ENCODE measurements at regions not wholly inside any gene's neighbourhood (a gene's known extent, or its start where the extent isn't known, plus 50 kb on each side); places are given as distances from the start of the nearest gene placed in this dataset.

- Histone ChIP-seq H3K36me3 (ENCODE audit: insufficient read depth, low read length) (no peaks in the 10 kb centered on the region), H3K4me2 (ENCODE audit: low read length) (no peak overlapping the region), H3K79me2 (ENCODE audit: insufficient read depth, low read length) (no peaks in the 10 kb centered on the region), H3K27ac (ENCODE audit: low read depth, low read length) (no peak overlapping the region), H4K20me1 (ENCODE audit: insufficient read depth, low read length) (no peaks in the 10 kb centered on the region), H3K4me1 (ENCODE audit: insufficient read depth, low read length) (no peaks in the 10 kb centered on the region), H3K27me3 (ENCODE audit: insufficient read depth, low read length) (no peaks in the 10 kb centered on the region), H3K4me3 (ENCODE audit: insufficient read depth, low read depth, low read length) (no peak overlapping the region), H3K9me3 (ENCODE audit: insufficient read depth, low read depth, low read length) (no peaks in the 10 kb centered on the region), H3K9ac (ENCODE audit: low read length) (no peak overlapping the region), H2AFZ (ENCODE audit: low read depth, low read length) (no peak overlapping the region)
- TF ChIP-seq EZH2 (IDR thresholded peaks at IDR 0.05; ENCODE audit: insufficient read depth, low read length) (no peak), CTCF (IDR thresholded peaks at IDR 0.05; ENCODE audit: insufficient read depth, low read depth, low read length) (no peak)
- DNase-seq (ENCODE audit: low read depth) = no peak
- H3K4me3 Mint-ChIP-seq (ENCODE audit: unreplicated experiment) = no peak overlapping the region
- H3K27me3 Mint-ChIP-seq (ENCODE audit: low read depth, unreplicated experiment) = no peaks in the 10 kb centered on the region
- peaks cover 2% of the 10 kb centered on the region for H3K4me1 Mint-ChIP-seq (ENCODE audit: low read depth, unreplicated experiment)
- H3K27ac Mint-ChIP-seq (ENCODE audit: unreplicated experiment) = no peak overlapping the region
- no peak for FAIRE-seq
- H3K9me3 Mint-ChIP-seq (ENCODE audit: unreplicated experiment) = no peaks in the 10 kb centered on the region
- H3K36me3 Mint-ChIP-seq (ENCODE audit: low read depth, unreplicated experiment) = no peaks in the 10 kb centered on the region
Observed at GRCh38 chr13:65488606-65489005, 1741.5 kb downstream of the PCDH9 start.

- FAIRE-seq = no peak
- Histone ChIP-seq H3K4me3 (ENCODE audit: insufficient read depth, low read depth, low read length) (no peak overlapping the region), H3K4me1 (ENCODE audit: insufficient read depth, low read length) (no peaks in the 10 kb centered on the region), H2AFZ (ENCODE audit: low read depth, low read length) (no peak overlapping the region), H3K36me3 (ENCODE audit: insufficient read depth, low read length) (no peaks in the 10 kb centered on the region), H3K27me3 (ENCODE audit: insufficient read depth, low read length) (no peaks in the 10 kb centered on the region), H3K9me3 (ENCODE audit: insufficient read depth, low read depth, low read length) (no peaks in the 10 kb centered on the region), H4K20me1 (ENCODE audit: insufficient read depth, low read length) (no peaks in the 10 kb centered on the region), H3K4me2 (ENCODE audit: low read length) (no peak overlapping the region), H3K79me2 (ENCODE audit: insufficient read depth, low read length) (no peaks in the 10 kb centered on the region), H3K27ac (ENCODE audit: low read depth, low read length) (no peak overlapping the region), H3K9ac (ENCODE audit: low read length) (no peak overlapping the region)
- DNase-seq (ENCODE audit: low read depth) = no peak
- no peak overlapping the region for H3K4me3 Mint-ChIP-seq (ENCODE audit: unreplicated experiment)
- no peaks in the 10 kb centered on the region for H3K4me1 Mint-ChIP-seq (ENCODE audit: low read depth, unreplicated experiment)
- H3K27ac Mint-ChIP-seq (ENCODE audit: unreplicated experiment) = no peak overlapping the region
- no peak for TF ChIP-seq EZH2 (IDR thresholded peaks at IDR 0.05; ENCODE audit: insufficient read depth, low read length)
- TF ChIP-seq CTCF (IDR thresholded peaks at IDR 0.05; ENCODE audit: insufficient read depth, low read depth, low read length) = no peak
- no peaks in the 10 kb centered on the region for H3K27me3 Mint-ChIP-seq (ENCODE audit: low read depth, unreplicated experiment)
- no peaks in the 10 kb centered on the region for H3K9me3 Mint-ChIP-seq (ENCODE audit: unreplicated experiment)
- no peaks in the 10 kb centered on the region for H3K36me3 Mint-ChIP-seq (ENCODE audit: low read depth, unreplicated experiment)
Observed at GRCh38 chr13:65479692-65480091, 1750.4 kb downstream of the PCDH9 start.

- Histone ChIP-seq H3K27ac (ENCODE audit: low read depth, low read length) (no peak overlapping the region), H3K79me2 (ENCODE audit: insufficient read depth, low read length) (no peaks in the 10 kb centered on the region), H3K9me3 (ENCODE audit: insufficient read depth, low read depth, low read length) (no peaks in the 10 kb centered on the region), H3K36me3 (ENCODE audit: insufficient read depth, low read length) (no peaks in the 10 kb centered on the region), H4K20me1 (ENCODE audit: insufficient read depth, low read length) (no peaks in the 10 kb centered on the region), H3K4me1 (ENCODE audit: insufficient read depth, low read length) (no peaks in the 10 kb centered on the region), H3K4me2 (ENCODE audit: low read length) (no peak overlapping the region), H3K27me3 (ENCODE audit: insufficient read depth, low read length) (no peaks in the 10 kb centered on the region), H2AFZ (ENCODE audit: low read depth, low read length) (no peak overlapping the region), H3K9ac (ENCODE audit: low read length) (no peak overlapping the region), H3K4me3 (ENCODE audit: insufficient read depth, low read depth, low read length) (no peak overlapping the region)
- H3K36me3 Mint-ChIP-seq (ENCODE audit: low read depth, unreplicated experiment) = no peaks in the 10 kb centered on the region
- H3K4me1 Mint-ChIP-seq (ENCODE audit: low read depth, unreplicated experiment) = peaks cover 4% of the 10 kb centered on the region
- no peaks in the 10 kb centered on the region for H3K9me3 Mint-ChIP-seq (ENCODE audit: unreplicated experiment)
- H3K27ac Mint-ChIP-seq (ENCODE audit: unreplicated experiment) = no peak overlapping the region
- no peaks in the 10 kb centered on the region for H3K27me3 Mint-ChIP-seq (ENCODE audit: low read depth, unreplicated experiment)
- DNase-seq (ENCODE audit: low read depth) = no peak
- FAIRE-seq = no peak
- TF ChIP-seq EZH2 (IDR thresholded peaks at IDR 0.05; ENCODE audit: insufficient read depth, low read length) (no peak), CTCF (IDR thresholded peaks at IDR 0.05; ENCODE audit: insufficient read depth, low read depth, low read length) (no peak)
- H3K4me3 Mint-ChIP-seq (ENCODE audit: unreplicated experiment) = no peak overlapping the region
Observed at GRCh38 chr13:65473196-65473595, 1756.9 kb downstream of the PCDH9 start.

Measured in astrocyte (in vitro differentiated cells and primary cell).